Keratinocyte (primary cell): ENCODE measurements at regions not wholly inside any gene's neighbourhood (a gene's known extent, or its start where the extent isn't known, plus 50 kb on each side); places are given as distances from the start of the nearest gene placed in this dataset.

ENCODE experiments used
- DNase-seq: peaks from one replicate; pipeline ENCODE4 v3.0.0-alpha.2; 2011; ENCODE audit warnings: low read depth, missing footprints, low spot score
- FAIRE-seq: peaks from 2 replicates; lab custom pipeline; 2011; peaks lifted over from hg19 to GRCh38; lab: Jason Lieb, UNC
- H2AFZ ChIP-seq: 2 replicates; pipeline ENCODE4 v1.6.0; 2012; ENCODE audit warnings: low read length, control low read depth, inconsistent platforms; ENCODE audit not compliant: control insufficient read depth
- H3K27ac ChIP-seq: 2 replicates; pipeline ENCODE4 v1.5.1; 2011; ENCODE audit warnings: low read length; ENCODE audit not compliant: control insufficient read depth, insufficient read depth
- H3K27me3 ChIP-seq: 3 replicates; pipeline ENCODE4 v1.6.0; 2011; ENCODE audit warnings: low read length; ENCODE audit not compliant: control insufficient read depth, insufficient read depth; ENCODE audit errors: extremely low read depth
- H3K36me3 ChIP-seq, 2 experiments: 2 replicates in 1 of 2; 3 replicates in 1 of 2; pipeline ENCODE4 v1.5.1; 2011; ENCODE audit warnings: low read length in 2 of 2, mild to moderate bottlenecking in 1 of 2; ENCODE audit not compliant: control insufficient read depth in 2 of 2, insufficient read depth in 2 of 2; ENCODE audit errors: extremely low read depth in 1 of 2
- H3K4me1 ChIP-seq: 3 replicates; pipeline ENCODE4 v1.5.1; 2011; ENCODE audit warnings: low read length; ENCODE audit not compliant: control insufficient read depth, insufficient read depth; ENCODE audit errors: extremely low read depth
- H3K4me2 ChIP-seq: 3 replicates; pipeline ENCODE4 v1.6.0; 2011; ENCODE audit warnings: low read depth, low read length; ENCODE audit not compliant: control insufficient read depth, insufficient read depth; ENCODE audit errors: extremely low read depth
- H3K4me3 ChIP-seq, 3 experiments: fragments of 200-600 bp in 1 of 3; sonication (generic) in 1 of 3; 2 replicates in 2 of 3; 3 replicates in 1 of 3; pipeline ENCODE4 v1.5.1; 2011 to 2016; ENCODE audit warnings: low read length in 3 of 3, mild to moderate bottlenecking in 3 of 3, control low read depth in 2 of 3, inconsistent platforms in 1 of 3, low read depth in 1 of 3, mixed read lengths in 1 of 3, mixed run types in 1 of 3, moderate library complexity in 1 of 3; ENCODE audit not compliant: control insufficient read depth in 2 of 3, insufficient read depth in 2 of 3; ENCODE audit errors: extremely low read depth in 1 of 3
- H3K79me2 ChIP-seq: 2 replicates; pipeline ENCODE4 v1.6.0; 2012; ENCODE audit warnings: low read length; ENCODE audit not compliant: control insufficient read depth, insufficient read depth
- H3K9ac ChIP-seq: 3 replicates; pipeline ENCODE4 v1.6.0; 2011; ENCODE audit warnings: low read length; ENCODE audit not compliant: control insufficient read depth, insufficient read depth; ENCODE audit errors: extremely low read depth
- H3K9me1 ChIP-seq: 3 replicates; pipeline ENCODE4 v1.6.0; 2011; ENCODE audit warnings: low read length; ENCODE audit not compliant: control insufficient read depth, insufficient read depth; ENCODE audit errors: extremely low read depth
- H3K9me3 ChIP-seq: 2 replicates; pipeline ENCODE4 v1.5.1; 2012; ENCODE audit warnings: low read depth, low read length; ENCODE audit not compliant: control insufficient read depth
- H4K20me1 ChIP-seq: 3 replicates; pipeline ENCODE4 v1.6.0; 2011; ENCODE audit warnings: low read length; ENCODE audit not compliant: control insufficient read depth, insufficient read depth; ENCODE audit errors: extremely low read depth
- EZH2 ChIP-seq: IDR thresholded peaks from one replicate; pipeline ENCODE4 v1.6.1; 2012; ENCODE audit warnings: inconsistent platforms, mild to moderate bottlenecking, low read length, moderate library complexity
- dilution Hi-C: fragments of 300-500 bp; cut with MboI; formaldehyde crosslinking; loops from one replicate; pipeline ENCODE4 v1.7.0; 2020; ENCODE audit warnings: low sequenced_read_pairs; ENCODE audit not compliant: extremely low pct_ligation_motif_present
- TF ChIP-seq, protein P1 (sequence below), 3 experiments: IDR thresholded peaks in 1 of 3; conservative IDR thresholded peaks in 1 of 3; optimal IDR thresholded peaks in 1 of 3; 2 replicates in 2 of 3; 3 replicates in 1 of 3; pipeline versions ENCODE3 to v1.5.1; 2011; ENCODE audit warnings: low read length in 3 of 3, mild to moderate bottlenecking in 3 of 3, moderate library complexity in 2 of 3, control low read depth in 1 of 3, inconsistent platforms in 1 of 3; ENCODE audit not compliant: insufficient read depth in 2 of 3; ENCODE audit errors: extremely low read depth in 1 of 3

DNA sequence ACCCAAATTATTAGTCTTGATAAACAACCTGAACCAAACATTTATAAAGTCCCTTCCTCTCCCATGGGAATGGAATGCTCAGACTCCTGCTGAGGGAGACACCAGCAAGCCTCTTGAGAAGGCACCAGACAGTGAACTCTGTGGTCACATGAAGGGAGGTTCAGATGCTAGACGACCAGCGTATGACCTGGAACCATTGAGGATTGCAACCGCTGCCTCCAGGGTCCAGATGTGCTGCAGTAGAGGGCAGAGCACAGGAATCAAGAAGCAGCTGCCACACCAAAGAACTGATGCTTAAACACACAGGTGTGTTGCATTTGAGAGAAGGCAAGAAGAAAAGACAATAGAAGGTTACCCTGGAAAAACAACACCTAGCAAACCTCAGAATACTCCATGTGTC lies 592.4 kb downstream of the AACS start:
- Histone ChIP-seq H3K4me2 (no peak overlapping the region), H3K27me3 (no peaks in the 10 kb centered on the region), H2AFZ (no peak overlapping the region), H3K27ac (no peak overlapping the region), H3K4me1 (no peaks in the 10 kb centered on the region), H3K9me1 (no peaks in the 10 kb centered on the region), H3K36me3 (no peaks in the 10 kb centered on the region), H3K9me3 (peaks cover 2% of the 10 kb centered on the region), H3K9ac (no peak overlapping the region), H3K4me3 (no peak overlapping the region), H3K79me2 (no peaks in the 10 kb centered on the region), H4K20me1 (no peaks in the 10 kb centered on the region)
- DNase-seq (no peak), FAIRE-seq (no peak)
- TF ChIP-seq EZH2, result no peak
- TF ChIP-seq, protein P1, sequence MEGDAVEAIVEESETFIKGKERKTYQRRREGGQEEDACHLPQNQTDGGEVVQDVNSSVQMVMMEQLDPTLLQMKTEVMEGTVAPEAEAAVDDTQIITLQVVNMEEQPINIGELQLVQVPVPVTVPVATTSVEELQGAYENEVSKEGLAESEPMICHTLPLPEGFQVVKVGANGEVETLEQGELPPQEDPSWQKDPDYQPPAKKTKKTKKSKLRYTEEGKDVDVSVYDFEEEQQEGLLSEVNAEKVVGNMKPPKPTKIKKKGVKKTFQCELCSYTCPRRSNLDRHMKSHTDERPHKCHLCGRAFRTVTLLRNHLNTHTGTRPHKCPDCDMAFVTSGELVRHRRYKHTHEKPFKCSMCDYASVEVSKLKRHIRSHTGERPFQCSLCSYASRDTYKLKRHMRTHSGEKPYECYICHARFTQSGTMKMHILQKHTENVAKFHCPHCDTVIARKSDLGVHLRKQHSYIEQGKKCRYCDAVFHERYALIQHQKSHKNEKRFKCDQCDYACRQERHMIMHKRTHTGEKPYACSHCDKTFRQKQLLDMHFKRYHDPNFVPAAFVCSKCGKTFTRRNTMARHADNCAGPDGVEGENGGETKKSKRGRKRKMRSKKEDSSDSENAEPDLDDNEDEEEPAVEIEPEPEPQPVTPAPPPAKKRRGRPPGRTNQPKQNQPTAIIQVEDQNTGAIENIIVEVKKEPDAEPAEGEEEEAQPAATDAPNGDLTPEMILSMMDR (optimal IDR thresholded peaks at IDR 0.05 in 1 of 3, IDR thresholded peaks at IDR 0.05 in 1 of 3, conservative IDR thresholded peaks at IDR 0.05 in 1 of 3; ENCODE audit: extremely low read depth in 1 of 3, insufficient read depth in 2 of 3, low read length in 3 of 3), result no peak
- dilution Hi-C loops, result no loop called here

GRCh38 chr12:125674554-125675338 lies 609.5 kb downstream of the AACS start:
- H3K27ac ChIP-seq, result no peak overlapping the region
- no peak overlapping the region for H3K9ac ChIP-seq
- no peak overlapping the region for H2AFZ ChIP-seq
- H3K9me1 ChIP-seq, result no peaks in the 10 kb centered on the region
- H3K9me3 ChIP-seq, result peaks cover 6% of the 10 kb centered on the region
- no peak overlapping the region for H3K4me2 ChIP-seq
- no peaks in the 10 kb centered on the region for H3K36me3 ChIP-seq
- DNase-seq (no peak), FAIRE-seq (no peak)
- TF ChIP-seq EZH2, result no peak
- TF ChIP-seq, protein P1 (optimal IDR thresholded peaks at IDR 0.05 in 1 of 3, IDR thresholded peaks at IDR 0.05 in 1 of 3, conservative IDR thresholded peaks at IDR 0.05 in 1 of 3; ENCODE audit: extremely low read depth in 1 of 3, insufficient read depth in 2 of 3, low read length in 3 of 3), result no peak
- no peaks in the 10 kb centered on the region for H3K27me3 ChIP-seq
- dilution Hi-C loops, result no loop called here
- no peaks in the 10 kb centered on the region for H4K20me1 ChIP-seq
- H3K4me1 ChIP-seq, result no peaks in the 10 kb centered on the region
- H3K4me3 ChIP-seq, result no peak overlapping the region
- H3K79me2 ChIP-seq, result no peaks in the 10 kb centered on the region
